ENCODE measurements at regions not wholly inside any gene's neighbourhood (a gene's known extent, or its start where the extent isn't known, plus 50 kb on each side); places are given as distances from the start of the nearest gene placed in this dataset.

- TF ChIP-seq TCF7L2 (IDR thresholded peaks at IDR 0.05; ENCODE audit: borderline replicate concordance, low read depth, low read length) (no peak), INSM2 (tag by site-specific recombination; IDR thresholded peaks at IDR 0.05) (no peak), CTCF (tag by site-specific recombination; IDR thresholded peaks at IDR 0.05) (no peak), ZNF747 (tag by site-specific recombination; IDR thresholded peaks at IDR 0.05) (no peak), ZNF677 (tag by site-specific recombination; IDR thresholded peaks at IDR 0.05) (no peak), SETDB1 (IDR thresholded peaks at IDR 0.05; ENCODE audit: insufficient read length, low read length) (no peak)
These were observed 277.5 kb upstream of the MAN1A1 start for GRCh38 chr6:119626884-119627619.

Measured in HEK293 (cell line).